Liver (tissue), 8 donors: ENCODE measurements at regions not wholly inside any gene's neighbourhood (a gene's known extent, or its start where the extent isn't known, plus 50 kb on each side); places are given as distances from the start of the nearest gene placed in this dataset.

ENCODE experiments used
- DNase-seq: peaks from one replicate; pipeline ENCODE4 v3.0.0-alpha.2; 2017; ENCODE audit warnings: low spot score
- H3K27ac ChIP-seq, 2 donors: one replicate each; pipeline ENCODE4 v1.7.0; 2013; ENCODE audit warnings: inconsistent platforms in 2 of 2, low read length in 2 of 2, control low read depth in 1 of 2, low read depth in 1 of 2, mild to moderate bottlenecking in 1 of 2
- H3K27me3 ChIP-seq, 4 donors: one replicate each; pipeline versions ENCODE4 v1.6.1 to v1.7.0; 2013; ENCODE audit warnings: low read length in 3 of 4, inconsistent platforms in 1 of 4, mild to moderate bottlenecking in 1 of 4, moderate library complexity in 1 of 4; ENCODE audit not compliant: control insufficient read depth in 4 of 4, insufficient read depth in 4 of 4
- H3K36me3 ChIP-seq, 4 donors: one replicate each; pipeline versions ENCODE4 v1.6.1 to v1.7.0; 2013; ENCODE audit warnings: low read length in 3 of 4, mild to moderate bottlenecking in 3 of 4, low read depth in 1 of 4, moderate library complexity in 1 of 4; ENCODE audit not compliant: control insufficient read depth in 4 of 4, insufficient read depth in 3 of 4
- H3K4me1 ChIP-seq, 4 donors: one replicate each; pipeline versions ENCODE4 v1.6.1 to v1.7.0; 2013; ENCODE audit warnings: low read length in 3 of 4, mild to moderate bottlenecking in 3 of 4, moderate library complexity in 1 of 4; ENCODE audit not compliant: control insufficient read depth in 4 of 4, insufficient read depth in 4 of 4
- H3K4me3 ChIP-seq, 3 donors: one replicate each; pipeline versions ENCODE4 v1.6.1 to v1.7.0; 2013; ENCODE audit warnings: low read length in 3 of 3, control low read depth in 1 of 3, low read depth in 1 of 3, mild to moderate bottlenecking in 1 of 3
- H3K9ac ChIP-seq, 2 donors: one replicate each; pipeline ENCODE4 v1.7.0; 2013; ENCODE audit warnings: low read length in 2 of 2, mild to moderate bottlenecking in 2 of 2, moderate library complexity in 2 of 2, control low read depth in 1 of 2, low read depth in 1 of 2
- H3K9me3 ChIP-seq, 4 donors: one replicate each; pipeline versions ENCODE4 v1.6.1 to v1.7.0; 2013; ENCODE audit warnings: low read length in 3 of 4; ENCODE audit not compliant: control insufficient read depth in 4 of 4
- ATF3 ChIP-seq: IDR thresholded peaks from 2 replicates; pipeline ENCODE4 v1.6.1; 2016; ENCODE audit warnings: antibody characterized with exemption
- CTCF ChIP-seq: fragments of 150-350 bp; IDR thresholded peaks from 2 replicates; pipeline ENCODE4 v1.5.1; 2017; ENCODE audit warnings: improper control_type of control experiment, low read depth, low read length; ENCODE audit not compliant: missing input control
- EGR1 ChIP-seq, 2 donors: IDR thresholded peaks; 2 replicates each; pipeline ENCODE4 v1.6.1; 2016 to 2018; ENCODE audit warnings: antibody characterized with exemption in 2 of 2, low read depth in 2 of 2
- FOXA1 ChIP-seq: IDR thresholded peaks from 2 replicates; pipeline ENCODE4 v1.6.1; 2016; ENCODE audit warnings: antibody characterized with exemption
- FOXA2 ChIP-seq: IDR thresholded peaks from 2 replicates; pipeline ENCODE4 v1.6.1; 2016; ENCODE audit warnings: antibody characterized with exemption
- GABPA ChIP-seq, 2 donors: IDR thresholded peaks in 1 of 2; conservative IDR thresholded peaks in 1 of 2; 2 replicates each; pipeline ENCODE4 v1.6.1; 2016; ENCODE audit warnings: antibody characterized with exemption in 2 of 2, mild to moderate bottlenecking in 1 of 2, moderate library complexity in 1 of 2
- HNF4G ChIP-seq: IDR thresholded peaks from 2 replicates; pipeline ENCODE4 v1.6.1; 2016; ENCODE audit warnings: antibody characterized with exemption
- JUND ChIP-seq, 2 donors: IDR thresholded peaks; 2 replicates each; pipeline ENCODE4 v1.6.1; 2016; ENCODE audit warnings: antibody characterized with exemption in 2 of 2
- NR2F2 ChIP-seq: IDR thresholded peaks from 2 replicates; pipeline ENCODE4 v1.6.1; 2016; ENCODE audit warnings: antibody characterized with exemption
- RAD21 ChIP-seq, 2 donors: IDR thresholded peaks; 2 replicates each; pipeline ENCODE4 v1.6.1; 2016; ENCODE audit warnings: antibody characterized with exemption in 2 of 2, mild to moderate bottlenecking in 2 of 2
- RXRA ChIP-seq, 2 donors: IDR thresholded peaks; 2 replicates each; pipeline ENCODE4 v1.6.1; 2017 to 2018; ENCODE audit warnings: antibody characterized with exemption in 2 of 2, mild to moderate bottlenecking in 1 of 2
- YY1 ChIP-seq: IDR thresholded peaks from 2 replicates; pipeline ENCODE4 v1.6.1; 2016; ENCODE audit warnings: antibody characterized with exemption, mild to moderate bottlenecking
- WGBS: extraction: QIAGEN DNeasy Blood & Tissue Kit; methylation state at CpG from one replicate; pipeline ENCODE4 v1.1.7; 2013; 5-methylcytosine and 5-hydroxymethylcytosine counted together
- TF ChIP-seq, protein P1 (sequence below): IDR thresholded peaks from 2 replicates; pipeline ENCODE4 v1.6.1; 2016; ENCODE audit warnings: antibody characterized with exemption
- TF ChIP-seq, protein P2 (sequence below): IDR thresholded peaks from 2 replicates; pipeline ENCODE4 v1.6.1; 2016; ENCODE audit warnings: antibody characterized with exemption
- donor health status: healthy.
- donor health status: healthy.
- donor health status: healthy.
- donor health status: healthy.
- donor health status: healthy.

DNA sequence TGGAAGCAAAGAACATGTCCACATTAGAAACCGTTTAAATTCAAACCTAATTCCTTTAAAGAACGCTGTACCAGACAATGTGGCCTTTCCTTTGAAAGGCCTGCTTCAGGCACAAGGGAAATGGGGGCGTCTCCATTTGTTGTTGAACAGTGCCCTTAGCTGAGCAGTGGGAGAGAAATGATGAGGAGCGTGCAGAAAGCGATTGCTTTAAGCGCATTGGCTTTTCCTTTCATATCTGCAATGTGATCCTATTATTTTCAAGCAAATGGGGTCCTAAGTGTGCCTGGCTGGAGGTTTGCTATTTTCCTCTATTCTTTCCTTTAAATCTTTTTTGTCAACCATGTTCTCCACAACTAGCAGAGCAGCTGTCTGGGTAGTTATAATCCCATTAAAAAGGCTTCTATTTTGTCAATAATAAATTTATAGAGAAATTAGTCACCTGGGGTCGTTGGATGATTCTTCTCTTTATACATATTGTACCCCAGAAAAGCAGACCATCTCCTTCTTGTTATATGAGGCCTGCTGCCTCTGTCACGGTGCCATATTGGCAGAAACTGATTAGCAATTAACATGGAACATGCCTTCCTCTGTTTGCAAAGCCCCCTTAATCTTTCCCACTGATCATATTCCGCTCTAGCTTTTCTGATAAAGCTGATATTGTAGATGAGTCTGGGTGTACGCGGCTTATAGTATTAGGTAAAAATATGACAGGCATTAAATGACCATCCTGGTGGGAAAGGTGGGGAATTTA is 151.1 kb upstream of the JAG1 start:
- Histone ChIP-seq H3K9ac (no peak overlapping the region), H3K9me3 (no peaks in the 10 kb centered on the region), H3K27ac (no peak overlapping the region), H3K4me1 (no peaks in the 10 kb centered on the region), H3K36me3 (no peaks in the 10 kb centered on the region), H3K27me3 (no peaks in the 10 kb centered on the region), H3K4me3 (no peak overlapping the region)
- WGBS, result 87% methylated on average over 11 of the region's 11 CpGs
- no peak for DNase-seq
- TF ChIP-seq FOXA2 (no peak), EGR1 (IDR thresholded peaks at IDR 0.05; ENCODE audit: low read depth in 2 of 2) (no peak), RAD21 (IDR thresholded peaks at IDR 0.05) (no peak), FOXA1 (no peak), YY1 (no peak), JUND (IDR thresholded peaks at IDR 0.05) (no peak), CTCF (no peak), HNF4G (no peak)
- TF ChIP-seq, protein P1, sequence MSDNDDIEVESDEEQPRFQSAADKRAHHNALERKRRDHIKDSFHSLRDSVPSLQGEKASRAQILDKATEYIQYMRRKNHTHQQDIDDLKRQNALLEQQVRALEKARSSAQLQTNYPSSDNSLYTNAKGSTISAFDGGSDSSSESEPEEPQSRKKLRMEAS, result no peak
- TF ChIP-seq, protein P2, sequence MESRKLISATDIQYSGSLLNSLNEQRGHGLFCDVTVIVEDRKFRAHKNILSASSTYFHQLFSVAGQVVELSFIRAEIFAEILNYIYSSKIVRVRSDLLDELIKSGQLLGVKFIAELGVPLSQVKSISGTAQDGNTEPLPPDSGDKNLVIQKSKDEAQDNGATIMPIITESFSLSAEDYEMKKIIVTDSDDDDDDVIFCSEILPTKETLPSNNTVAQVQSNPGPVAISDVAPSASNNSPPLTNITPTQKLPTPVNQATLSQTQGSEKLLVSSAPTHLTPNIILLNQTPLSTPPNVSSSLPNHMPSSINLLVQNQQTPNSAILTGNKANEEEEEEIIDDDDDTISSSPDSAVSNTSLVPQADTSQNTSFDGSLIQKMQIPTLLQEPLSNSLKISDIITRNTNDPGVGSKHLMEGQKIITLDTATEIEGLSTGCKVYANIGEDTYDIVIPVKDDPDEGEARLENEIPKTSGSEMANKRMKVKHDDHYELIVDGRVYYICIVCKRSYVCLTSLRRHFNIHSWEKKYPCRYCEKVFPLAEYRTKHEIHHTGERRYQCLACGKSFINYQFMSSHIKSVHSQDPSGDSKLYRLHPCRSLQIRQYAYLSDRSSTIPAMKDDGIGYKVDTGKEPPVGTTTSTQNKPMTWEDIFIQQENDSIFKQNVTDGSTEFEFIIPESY, result no peak

DNA sequence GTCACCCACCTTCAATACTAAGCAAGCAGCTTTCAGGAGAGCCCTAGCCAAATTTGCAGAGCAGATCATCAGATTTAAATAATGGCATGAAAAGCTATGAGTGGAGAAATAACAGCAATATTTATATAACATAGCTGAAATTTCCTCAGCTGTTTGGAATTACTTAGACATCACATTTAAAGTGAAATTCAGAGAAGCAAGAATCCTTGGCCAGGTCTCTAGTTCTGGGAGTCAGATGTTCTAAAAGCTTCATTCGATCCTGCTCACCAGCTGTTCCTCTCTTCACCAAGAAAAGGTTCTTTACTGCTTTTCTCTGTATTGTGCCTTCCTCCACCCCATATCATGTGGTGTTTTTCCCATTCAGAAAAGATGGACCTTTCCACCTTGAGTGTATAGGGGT is 152.3 kb upstream of the JAG1 start:
- Histone ChIP-seq H3K27me3 (no peaks in the 10 kb centered on the region), H3K9ac (no peak overlapping the region), H3K4me1 (no peaks in the 10 kb centered on the region), H3K27ac (no peak overlapping the region), H3K9me3 (no peaks in the 10 kb centered on the region), H3K4me3 (no peak overlapping the region), H3K36me3 (no peaks in the 10 kb centered on the region)
- TF ChIP-seq JUND (IDR thresholded peaks at IDR 0.05) (no peak), ATF3 (no peak), FOXA1 (no peak), GABPA (IDR thresholded peaks at IDR 0.05 in 1 of 2, conservative IDR thresholded peaks at IDR 0.05 in 1 of 2) (no peak), RXRA (IDR thresholded peaks at IDR 0.05) (no peak), HNF4G (no peak), FOXA2 (no peak), NR2F2 (no peak)
- TF ChIP-seq, protein P2, result no peak
- 84% methylated on average over 1 of the region's 1 CpG for WGBS
- no peak for DNase-seq
